H9 (cell line): ENCODE measurements at regions not wholly inside any gene's neighbourhood (a gene's known extent, or its start where the extent isn't known, plus 50 kb on each side); places are given as distances from the start of the nearest gene placed in this dataset.

Experiments used
- DNase-seq: peaks from one replicate; pipeline ENCODE4 v3.0.0-alpha.2; 2017
- H2AFZ ChIP-seq: one replicate; pipeline ENCODE4 v1.6.1; 2013; ENCODE audit warnings: mild to moderate bottlenecking, low read length, control low read depth, moderate library complexity
- H2AK5ac ChIP-seq: 2 replicates; pipeline ENCODE4 v1.6.1; 2013; ENCODE audit warnings: low read length, control low read depth, mixed read lengths; ENCODE audit not compliant: insufficient read length
- H2BK120ac ChIP-seq: one replicate; pipeline ENCODE4 v1.6.1; 2013; ENCODE audit warnings: low read depth, mild to moderate bottlenecking, low read length, control low read depth, inconsistent platforms; ENCODE audit not compliant: poor library complexity, severe bottlenecking
- H2BK12ac ChIP-seq: 2 replicates; pipeline ENCODE4 v1.6.1; 2013; ENCODE audit warnings: low read length, control low read depth, mixed read lengths, low read depth; ENCODE audit not compliant: insufficient read length
- H2BK15ac ChIP-seq: 2 replicates; pipeline ENCODE4 v1.6.1; 2013; ENCODE audit warnings: low read depth, low read length, control low read depth
- H2BK20ac ChIP-seq: one replicate; pipeline ENCODE4 v1.6.1; 2013; ENCODE audit warnings: low read depth, mild to moderate bottlenecking, low read length, control low read depth, inconsistent platforms; ENCODE audit not compliant: poor library complexity, severe bottlenecking
- H2BK5ac ChIP-seq: 2 replicates; pipeline ENCODE4 v1.6.1; 2013; ENCODE audit warnings: low read length, control low read depth, mixed read lengths; ENCODE audit not compliant: insufficient read length
- H3K14ac ChIP-seq: 2 replicates; pipeline ENCODE4 v1.6.1; 2013; ENCODE audit warnings: low read length, control low read depth; ENCODE audit not compliant: insufficient read depth
- H3K18ac ChIP-seq: 2 replicates; pipeline ENCODE4 v1.6.1; 2013; ENCODE audit warnings: low read depth, mild to moderate bottlenecking, mixed read lengths, low read length, control low read depth; ENCODE audit not compliant: insufficient read length
- H3K23ac ChIP-seq: 2 replicates; pipeline ENCODE4 v1.6.1; 2013; ENCODE audit warnings: low read length, control low read depth, mixed read lengths, low read depth; ENCODE audit not compliant: insufficient read length
- H3K23me2 ChIP-seq: 2 replicates; pipeline ENCODE4 v1.6.1; 2013; ENCODE audit warnings: low read depth, mild to moderate bottlenecking, mixed read lengths, low read length, control low read depth; ENCODE audit not compliant: insufficient read length, poor library complexity, severe bottlenecking
- H3K27ac ChIP-seq: 2 replicates; pipeline ENCODE4 v1.5.1; 2013; ENCODE audit warnings: low read length, control low read depth, mixed read lengths, low read depth; ENCODE audit not compliant: insufficient read length
- H3K27me3 ChIP-seq: 2 replicates; pipeline ENCODE4 v1.6.1; 2013; ENCODE audit warnings: low read length, control low read depth, inconsistent platforms; ENCODE audit not compliant: insufficient read depth
- H3K4ac ChIP-seq: 2 replicates; pipeline ENCODE4 v1.6.1; 2013; ENCODE audit warnings: low read depth, mild to moderate bottlenecking, control low read depth, inconsistent platforms, low read length, moderate library complexity
- H3K4me1 ChIP-seq: 2 replicates; pipeline ENCODE4 v1.6.1; 2013; ENCODE audit warnings: low read length, control low read depth, inconsistent platforms; ENCODE audit not compliant: insufficient read depth
- H3K4me2 ChIP-seq: 2 replicates; pipeline ENCODE4 v1.6.1; 2013; ENCODE audit warnings: low read length, control low read depth, mixed read lengths; ENCODE audit not compliant: insufficient read length, insufficient read depth
- H3K56ac ChIP-seq: 2 replicates; pipeline ENCODE4 v1.6.1; 2013; ENCODE audit warnings: low read depth, mild to moderate bottlenecking, mixed read lengths, low read length, control low read depth; ENCODE audit not compliant: insufficient read length
- H3K79me1 ChIP-seq: 2 replicates; pipeline ENCODE4 v1.6.1; 2013; ENCODE audit warnings: low read depth, mild to moderate bottlenecking, moderate library complexity, low read length, control low read depth, inconsistent platforms; ENCODE audit not compliant: insufficient read depth, poor library complexity, severe bottlenecking
- H3K79me2 ChIP-seq: 2 replicates; pipeline ENCODE4 v1.6.1; 2013; ENCODE audit warnings: low read length, control low read depth, inconsistent platforms; ENCODE audit not compliant: insufficient read depth
- H3K9ac ChIP-seq: 2 replicates; pipeline ENCODE4 v1.6.1; 2013; ENCODE audit warnings: low read length, control low read depth, mixed read lengths; ENCODE audit not compliant: insufficient read length; ENCODE audit errors: extremely low read depth
- H3K9me3 ChIP-seq: one replicate; pipeline ENCODE4 v1.6.1; 2013; ENCODE audit warnings: low read depth, low read length, inconsistent platforms; ENCODE audit not compliant: control insufficient read depth
- H3T11ph ChIP-seq: one replicate; pipeline ENCODE4 v1.6.1; 2013; ENCODE audit warnings: mild to moderate bottlenecking, low read length, control low read depth, inconsistent platforms
- H4K20me1 ChIP-seq: one replicate; pipeline ENCODE4 v1.6.1; 2013; ENCODE audit not compliant: control insufficient read depth, insufficient read length, insufficient read depth
- H4K5ac ChIP-seq: 2 replicates; pipeline ENCODE4 v1.6.1; 2013; ENCODE audit warnings: low read depth, mild to moderate bottlenecking, mixed read lengths, low read length, control low read depth; ENCODE audit not compliant: insufficient read length
- H4K8ac ChIP-seq: replicated peaks from 2 replicates; pipeline ENCODE4 v1.6.1; 2013; ENCODE audit warnings: low read length, control low read depth, mixed read lengths, low read depth; ENCODE audit not compliant: insufficient read length
- H4K91ac ChIP-seq: 2 replicates; pipeline ENCODE4 v1.6.1; 2013; ENCODE audit warnings: low read depth, mild to moderate bottlenecking, moderate library complexity, mixed read lengths, low read length, control low read depth; ENCODE audit not compliant: insufficient read length
- H3K27ac Mint-ChIP-seq, 3 experiments: 2 replicates in 2 of 3; 3 replicates in 1 of 3; pipeline ENCODE4 v1.8.0; 2020 to 2021; ENCODE audit warnings: mixed read lengths in 3 of 3, mild to moderate bottlenecking in 1 of 3, moderate library complexity in 1 of 3
- H3K27me3 Mint-ChIP-seq: 2 replicates; pipeline ENCODE4 v1.8.0; 2021; ENCODE audit warnings: low read depth, mild to moderate bottlenecking, moderate library complexity, mixed read lengths
- H3K36me3 Mint-ChIP-seq, 3 experiments: 2 replicates in 2 of 3; 3 replicates in 1 of 3; pipeline ENCODE4 v1.8.0; 2020 to 2021; ENCODE audit warnings: low read depth in 3 of 3, mixed read lengths in 3 of 3; ENCODE audit not compliant: insufficient read depth in 1 of 3
- H3K4me1 Mint-ChIP-seq, 2 experiments: 2 replicates each; pipeline ENCODE4 v1.8.0; 2020; ENCODE audit warnings: mixed read lengths in 2 of 2
- H3K4me3 Mint-ChIP-seq, 2 experiments: 2 replicates in 1 of 2; 3 replicates in 1 of 2; pipeline ENCODE4 v1.8.0; 2020 to 2021; ENCODE audit warnings: mild to moderate bottlenecking in 2 of 2, mixed read lengths in 2 of 2, moderate library complexity in 1 of 2
- H3K9me3 Mint-ChIP-seq, 2 experiments: 2 replicates in 1 of 2; 3 replicates in 1 of 2; pipeline ENCODE4 v1.8.0; 2020; ENCODE audit warnings: mild to moderate bottlenecking in 2 of 2, mixed read lengths in 2 of 2, moderate library complexity in 1 of 2
- CTCF ChIP-seq: fragments of 200-600 bp; sonication (generic); conservative IDR thresholded peaks from 3 replicates; pipeline ENCODE4 v1.8.0; 2021; ENCODE audit warnings: antibody characterized with exemption, mild to moderate bottlenecking
- WGBS: extraction: QIAGEN DNeasy Blood & Tissue Kit; methylation state at CpG from one replicate; pipeline ENCODE4 v1.1.7; 2013; ENCODE audit warnings: missing lambda C conversion rate, low lambda C conversion rate, mixed read lengths; ENCODE audit not compliant: insufficient read length; ENCODE audit errors: extremely low coverage; 5-methylcytosine and 5-hydroxymethylcytosine counted together

GRCh38 chr2:85957256-85957655 is 68.5 kb upstream of the ST3GAL5 start:
- no peak overlapping the region for H4K5ac ChIP-seq
- no peak overlapping the region for H2BK20ac ChIP-seq
- H3K56ac ChIP-seq = no peak overlapping the region
- H3K18ac ChIP-seq = no peak overlapping the region
- H3K9ac ChIP-seq = no peak overlapping the region
- H3K4me1 ChIP-seq = peaks cover 4% of the 10 kb centered on the region; the same call in 1 of the 2 replicates
- H2BK120ac ChIP-seq = no peak overlapping the region
- no peaks in the 10 kb centered on the region; a peak in 1 of 7 replicates for H3K36me3 Mint-ChIP-seq
- no peak for TF ChIP-seq CTCF
- H3K4ac ChIP-seq = no peak overlapping the region
- H2AK5ac ChIP-seq = no peak overlapping the region
- no peak for DNase-seq
- H3K27me3 ChIP-seq = no peaks in the 10 kb centered on the region; the same call in 1 of the 2 replicates
- no peak overlapping the region for H3T11ph ChIP-seq
- H3K79me1 ChIP-seq = no peaks in the 10 kb centered on the region
- H3K27ac ChIP-seq = no peak overlapping the region
- H3K4me3 Mint-ChIP-seq = no peak overlapping the region; a peak in 1 of 5 replicates
- H3K27me3 Mint-ChIP-seq = peaks cover 3% of the 10 kb centered on the region; the same call in 1 of the 2 replicates
- H2BK5ac ChIP-seq = no peak overlapping the region
- no peak overlapping the region for H3K14ac ChIP-seq
- no peak overlapping the region for H2BK12ac ChIP-seq
- no peaks in the 10 kb centered on the region for H3K79me2 ChIP-seq
- H2AFZ ChIP-seq = no peak overlapping the region
- H3K23me2 ChIP-seq = no peaks in the 10 kb centered on the region
- H3K4me1 Mint-ChIP-seq = peaks cover 13 to 17% of the 10 kb centered on the region in 2 experiments
- H4K20me1 ChIP-seq = no peaks in the 10 kb centered on the region
- peak overlapping the region in 1 of 3 experiments; percentile 54; a peak in 1 of 7 replicates for H3K27ac Mint-ChIP-seq
- H3K9me3 Mint-ChIP-seq = peaks cover 2 to 4% of the 10 kb centered on the region in 2 experiments; a peak in 3 of 5 replicates
- no peak overlapping the region for H4K8ac ChIP-seq
- no peak overlapping the region for H2BK15ac ChIP-seq
- H3K4me2 ChIP-seq = no peak overlapping the region
- no CpG with 5 or more reads among the region's 2 CpGs for WGBS
- H3K23ac ChIP-seq = no peak overlapping the region
- no peak overlapping the region for H4K91ac ChIP-seq
- no peaks in the 10 kb centered on the region for H3K9me3 ChIP-seq
